ENCODE measurements at regions not wholly inside any gene's neighbourhood (a gene's known extent, or its start where the extent isn't known, plus 50 kb on each side); places are given as distances from the start of the nearest gene placed in this dataset.

DNA sequence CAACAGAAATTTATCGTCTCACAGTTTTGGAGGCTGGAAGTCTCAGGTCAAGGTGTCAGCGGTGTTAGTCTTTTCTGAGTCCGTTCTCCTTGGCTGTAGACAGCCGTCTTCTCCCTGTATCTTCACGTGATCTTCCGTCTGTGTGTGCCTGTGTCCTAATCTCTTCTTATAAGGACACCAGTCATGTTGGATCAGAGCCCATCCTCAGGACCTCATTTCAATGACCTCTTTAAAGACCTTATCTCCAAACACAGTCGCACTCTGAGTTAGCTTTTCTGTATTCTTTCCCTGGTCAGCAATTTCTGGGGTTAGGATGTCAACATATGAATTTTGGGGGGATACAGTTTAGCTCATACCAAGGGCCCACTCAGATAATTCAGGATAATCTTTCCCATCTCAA, 247.7 kb downstream of the PRDM2 start:
- TF ChIP-seq EZH2 (IDR thresholded peaks at IDR 0.05; ENCODE audit: borderline replicate concordance, low read depth, low read length, severe bottlenecking) (no peak), POLR2A (IDR thresholded peaks at IDR 0.05; ENCODE audit: low read depth, low read length) (no peak), CTCF (IDR thresholded peaks at IDR 0.05; ENCODE audit: extremely low read depth in 1 of 2, insufficient read depth in 1 of 2, low read depth in 1 of 2, low read length in 2 of 2) (no peak)
